ENCODE measurements at regions not wholly inside any gene's neighbourhood (a gene's known extent, or its start where the extent isn't known, plus 50 kb on each side); places are given as distances from the start of the nearest gene placed in this dataset.
"Not testable (repeated sequence)": the region's sequence is repeated elsewhere in the genome, so short reads cannot be mapped to it uniquely, and the experiment has no call there.

DNA sequence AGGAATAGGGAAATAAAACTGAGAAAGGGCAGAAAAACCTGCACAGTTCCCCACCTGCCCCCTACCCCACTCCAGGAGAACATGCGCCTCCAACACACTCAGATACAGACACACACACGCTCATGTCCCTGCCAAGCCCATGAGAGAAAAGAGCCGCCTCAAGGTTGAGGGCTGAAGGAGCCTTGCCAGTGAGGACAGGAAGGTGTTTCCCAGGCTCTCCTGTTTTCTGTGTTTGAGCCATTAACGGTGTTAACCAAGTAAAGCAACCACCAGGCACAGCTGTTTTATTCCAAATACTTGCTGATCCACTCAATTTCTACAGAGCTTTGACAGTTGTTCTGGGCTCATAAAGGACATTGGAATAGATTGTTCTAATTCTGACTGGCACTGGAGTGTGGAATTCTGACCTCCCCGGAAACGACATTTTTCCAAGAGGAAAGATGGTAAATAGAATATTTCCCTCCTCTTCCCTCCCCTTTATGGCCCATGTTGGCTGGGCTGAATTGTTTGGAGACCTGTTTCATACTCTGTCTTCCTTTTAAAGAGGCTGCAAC lies 238.0 kb downstream of the DMAC1 start:
- TF ChIP-seq, protein P1, sequence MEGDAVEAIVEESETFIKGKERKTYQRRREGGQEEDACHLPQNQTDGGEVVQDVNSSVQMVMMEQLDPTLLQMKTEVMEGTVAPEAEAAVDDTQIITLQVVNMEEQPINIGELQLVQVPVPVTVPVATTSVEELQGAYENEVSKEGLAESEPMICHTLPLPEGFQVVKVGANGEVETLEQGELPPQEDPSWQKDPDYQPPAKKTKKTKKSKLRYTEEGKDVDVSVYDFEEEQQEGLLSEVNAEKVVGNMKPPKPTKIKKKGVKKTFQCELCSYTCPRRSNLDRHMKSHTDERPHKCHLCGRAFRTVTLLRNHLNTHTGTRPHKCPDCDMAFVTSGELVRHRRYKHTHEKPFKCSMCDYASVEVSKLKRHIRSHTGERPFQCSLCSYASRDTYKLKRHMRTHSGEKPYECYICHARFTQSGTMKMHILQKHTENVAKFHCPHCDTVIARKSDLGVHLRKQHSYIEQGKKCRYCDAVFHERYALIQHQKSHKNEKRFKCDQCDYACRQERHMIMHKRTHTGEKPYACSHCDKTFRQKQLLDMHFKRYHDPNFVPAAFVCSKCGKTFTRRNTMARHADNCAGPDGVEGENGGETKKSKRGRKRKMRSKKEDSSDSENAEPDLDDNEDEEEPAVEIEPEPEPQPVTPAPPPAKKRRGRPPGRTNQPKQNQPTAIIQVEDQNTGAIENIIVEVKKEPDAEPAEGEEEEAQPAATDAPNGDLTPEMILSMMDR (conservative IDR thresholded peaks at IDR 0.05; ENCODE audit: low read depth, low read length) = no peak

DNA sequence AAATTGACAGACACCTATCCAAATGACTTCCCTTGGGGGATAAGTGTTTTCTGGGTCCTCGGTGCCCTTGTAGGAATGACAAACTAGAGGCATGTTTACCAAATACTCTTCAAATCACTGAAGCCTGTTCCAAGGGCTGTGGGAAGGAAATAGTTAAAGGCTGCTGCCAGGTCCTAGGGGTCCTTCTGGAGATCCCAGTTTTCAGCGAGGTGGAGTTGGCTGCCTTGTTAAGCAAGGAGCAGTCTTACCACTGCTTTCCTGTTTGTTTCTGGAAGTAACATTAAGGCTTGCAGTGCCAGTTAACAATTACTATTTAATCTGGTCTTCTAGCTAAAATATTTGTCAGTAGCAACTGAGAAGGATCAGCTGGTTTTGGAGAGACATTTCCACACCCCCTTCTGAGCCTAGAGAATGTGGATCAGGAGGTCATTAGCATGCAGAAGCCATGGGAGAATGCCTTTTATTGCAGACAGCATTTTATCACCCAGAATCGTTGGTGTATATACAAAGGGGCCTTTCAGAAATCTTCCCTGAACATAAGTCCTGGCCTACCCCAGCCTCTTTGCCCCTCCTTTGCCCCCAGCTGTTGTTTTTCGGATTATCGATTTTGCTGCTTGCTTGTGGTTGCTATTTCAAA lies 238.8 kb downstream of the DMAC1 start:
- Histone ChIP-seq H3K4me3 (IDR thresholded peaks at IDR 0.05; ENCODE audit: insufficient read depth, low read depth, low read length) (no peak overlapping the region), H3K27ac (no peak overlapping the region), H3K27me3 (ENCODE audit: insufficient read depth, low read depth) (no peaks in the 10 kb centered on the region), H3K9ac (no peak overlapping the region), H3K4me2 (no peak overlapping the region), H2AFZ (ENCODE audit: low read depth) (no peak overlapping the region), H3K79me2 (ENCODE audit: insufficient read depth, low read depth) (no peaks in the 10 kb centered on the region), H3K4me1 (ENCODE audit: low read depth, poor library complexity, severe bottlenecking) (no peaks in the 10 kb centered on the region), H3K36me3 (ENCODE audit: insufficient read depth) (no peaks in the 10 kb centered on the region), H4K20me1 (ENCODE audit: insufficient read depth) (no peaks in the 10 kb centered on the region)
- TF ChIP-seq, protein P1 (conservative IDR thresholded peaks at IDR 0.05; ENCODE audit: low read depth, low read length) = no peak

More for the DNA sequence above, 238.0 kb downstream of the DMAC1 start:
- Histone ChIP-seq H3K9ac (no peak overlapping the region), H3K27me3 (ENCODE audit: insufficient read depth, low read depth) (no peaks in the 10 kb centered on the region), H3K27ac (no peak overlapping the region; the same call in 1 of the 2 replicates), H3K4me1 (ENCODE audit: low read depth, poor library complexity, severe bottlenecking) (no peaks in the 10 kb centered on the region), H4K20me1 (ENCODE audit: insufficient read depth) (no peaks in the 10 kb centered on the region), H2AFZ (ENCODE audit: low read depth) (no peak overlapping the region), H3K4me3 (IDR thresholded peaks at IDR 0.05; ENCODE audit: insufficient read depth, low read depth, low read length) (no peak overlapping the region), H3K4me2 (no peak overlapping the region), H3K36me3 (ENCODE audit: insufficient read depth) (no peaks in the 10 kb centered on the region), H3K79me2 (ENCODE audit: insufficient read depth, low read depth) (no peaks in the 10 kb centered on the region)

DNA sequence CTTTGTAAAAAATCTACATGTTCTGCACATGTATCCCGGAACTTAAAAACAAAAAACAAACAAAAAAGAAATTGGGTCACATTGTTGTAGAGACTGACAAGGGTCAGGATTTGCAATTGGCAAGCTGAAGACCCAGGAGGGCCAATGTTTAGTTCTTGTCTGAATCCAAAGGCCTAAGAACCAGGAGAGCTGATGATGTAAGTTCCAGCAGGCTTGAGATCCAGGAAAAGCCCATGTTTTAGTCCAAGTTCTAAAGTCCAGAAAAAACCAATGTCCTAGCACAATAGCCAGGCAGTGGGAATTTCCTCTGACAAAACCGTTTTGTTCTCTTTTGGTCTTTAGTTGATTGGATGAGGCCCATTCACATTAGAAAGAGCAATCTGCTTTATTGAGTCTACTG lies 244.9 kb downstream of the DMAC1 start:
- no peak overlapping the region for H3K4me3 ChIP-seq (IDR thresholded peaks at IDR 0.05; ENCODE audit: insufficient read depth, low read depth, low read length)
- no peaks in the 10 kb centered on the region for H3K79me2 ChIP-seq (ENCODE audit: insufficient read depth, low read depth)
- no peak overlapping the region for H3K4me2 ChIP-seq
- H3K36me3 ChIP-seq (ENCODE audit: insufficient read depth) = no peaks in the 10 kb centered on the region
- H3K27me3 ChIP-seq (ENCODE audit: insufficient read depth, low read depth) = no peaks in the 10 kb centered on the region
- H3K9ac ChIP-seq = no peak overlapping the region
- H4K20me1 ChIP-seq (ENCODE audit: insufficient read depth) = no peaks in the 10 kb centered on the region
- no peak overlapping the region for H2AFZ ChIP-seq (ENCODE audit: low read depth)
- TF ChIP-seq, protein P1 (conservative IDR thresholded peaks at IDR 0.05; ENCODE audit: low read depth, low read length) = no peak
- no peak overlapping the region for H3K27ac ChIP-seq
- no peaks in the 10 kb centered on the region for H3K4me1 ChIP-seq (ENCODE audit: low read depth, poor library complexity, severe bottlenecking)

DNA sequence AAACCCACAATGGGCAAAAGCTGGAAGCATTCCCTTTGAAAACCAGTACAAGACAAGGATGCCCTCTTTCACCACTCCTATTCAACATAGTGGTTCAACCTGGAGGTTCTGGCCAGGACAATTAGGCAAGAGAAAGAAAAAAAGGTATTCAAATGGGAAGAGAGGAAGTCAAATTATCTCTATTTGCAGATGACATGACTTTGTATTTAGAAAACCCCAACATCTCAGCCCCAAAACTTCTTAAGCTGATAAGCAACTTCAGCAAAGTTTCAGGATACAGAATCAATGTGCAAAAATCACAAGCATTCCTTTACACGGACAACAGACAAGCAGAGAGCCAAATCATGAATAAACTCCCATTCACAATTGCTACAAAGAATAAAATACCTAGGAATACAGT lies 246.9 kb downstream of the DMAC1 start:
- H4K20me1 ChIP-seq (ENCODE audit: insufficient read depth); H3K27ac ChIP-seq; H3K9ac ChIP-seq; H3K36me3 ChIP-seq (ENCODE audit: insufficient read depth); H2AFZ ChIP-seq (ENCODE audit: low read depth); H3K4me3 ChIP-seq (IDR thresholded peaks at IDR 0.05; ENCODE audit: insufficient read depth, low read depth, low read length); H3K4me2 ChIP-seq; H3K27me3 ChIP-seq (ENCODE audit: insufficient read depth, low read depth); H3K79me2 ChIP-seq (ENCODE audit: insufficient read depth, low read depth); H3K4me1 ChIP-seq (ENCODE audit: low read depth, poor library complexity, severe bottlenecking): not testable (repeated sequence)

DNA sequence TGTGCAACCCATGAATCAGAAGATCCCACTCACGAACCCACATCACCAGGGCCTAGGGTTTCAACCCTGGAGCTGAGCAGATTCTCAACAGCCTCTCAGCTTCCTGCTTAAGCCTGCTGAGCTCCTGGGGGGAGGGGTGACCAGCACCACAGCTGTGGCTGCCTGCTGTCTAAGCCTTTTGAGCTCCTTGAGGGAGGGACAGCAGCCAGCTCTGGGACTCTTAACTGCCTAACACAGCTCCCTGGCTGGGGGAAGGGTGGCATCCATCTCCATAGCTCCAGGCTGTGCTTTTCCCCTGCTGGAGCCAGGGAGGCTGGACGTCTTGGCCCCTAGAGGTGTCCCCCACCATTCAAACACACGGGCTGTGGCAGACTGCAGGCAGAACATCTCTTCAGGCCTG lies 250.3 kb downstream of the DMAC1 start:
- H3K79me2 ChIP-seq (ENCODE audit: insufficient read depth, low read depth) = no peaks in the 10 kb centered on the region
- no peaks in the 10 kb centered on the region for H3K27me3 ChIP-seq (ENCODE audit: insufficient read depth, low read depth)
- H3K36me3 ChIP-seq (ENCODE audit: insufficient read depth) = no peaks in the 10 kb centered on the region
- TF ChIP-seq, protein P1 (conservative IDR thresholded peaks at IDR 0.05; ENCODE audit: low read depth, low read length) = no peak
- no peak overlapping the region for H2AFZ ChIP-seq (ENCODE audit: low read depth)
- H3K27ac ChIP-seq = no peak overlapping the region
- no peaks in the 10 kb centered on the region for H4K20me1 ChIP-seq (ENCODE audit: insufficient read depth)
- no peaks in the 10 kb centered on the region for H3K4me1 ChIP-seq (ENCODE audit: low read depth, poor library complexity, severe bottlenecking)
- no peak overlapping the region for H3K9ac ChIP-seq
- H3K4me3 ChIP-seq (IDR thresholded peaks at IDR 0.05; ENCODE audit: insufficient read depth, low read depth, low read length) = no peak overlapping the region
- no peak overlapping the region for H3K4me2 ChIP-seq

Data from KMS-11 (cell line).